GM12878 (cell line): ENCODE measurements at regions not wholly inside any gene's neighbourhood (a gene's known extent, or its start where the extent isn't known, plus 50 kb on each side); places are given as distances from the start of the nearest gene placed in this dataset.

Experiments
- BCL11A ChIP-seq: IDR thresholded peaks from 2 replicates; pipeline ENCODE4 v1.6.1; 2011; ENCODE audit warnings: low read depth, low read length
- BCLAF1 ChIP-seq: fragments of 450-650 bp; IDR thresholded peaks from 2 replicates; pipeline ENCODE4 v1.6.1; 2017; ENCODE audit warnings: antibody characterized with exemption, mild to moderate bottlenecking, moderate library complexity
- CHD1 ChIP-seq: IDR thresholded peaks from 2 replicates; pipeline ENCODE4 v1.6.1; 2012; ENCODE audit warnings: low read depth, low read length, improper control_type of control experiment
- CTCF ChIP-seq, 3 experiments: IDR thresholded peaks in 2 of 3; conservative IDR thresholded peaks in 1 of 3; 2 replicates each; pipeline ENCODE4 v1.5.1; 2011; ENCODE audit warnings: low read depth in 3 of 3, low read length in 3 of 3, mild to moderate bottlenecking in 3 of 3, control low read depth in 2 of 3, moderate library complexity in 2 of 3, inconsistent platforms in 1 of 3, mixed read lengths in 1 of 3; ENCODE audit not compliant: control insufficient read depth in 2 of 3, insufficient read depth in 1 of 3; ENCODE audit errors: extremely low read depth in 1 of 3
- EZH2 ChIP-seq: IDR thresholded peaks from 2 replicates; pipeline ENCODE4 v1.6.1; 2012; ENCODE audit warnings: low read depth, mild to moderate bottlenecking, control low read depth, inconsistent platforms, low read length, borderline replicate concordance; ENCODE audit not compliant: control insufficient read depth
- HCFC1 ChIP-seq: fragments of 150-350 bp; IDR thresholded peaks from 2 replicates; pipeline ENCODE4 v1.6.1; 2014; ENCODE audit warnings: low read length
- HDAC2 ChIP-seq: fragments of 200-600 bp; sonication (generic); IDR thresholded peaks from 2 replicates; pipeline ENCODE4 v1.6.1; 2017
- MAX ChIP-seq: IDR thresholded peaks from 2 replicates; pipeline ENCODE4 v1.6.1; 2012; ENCODE audit warnings: low read depth, low read length, improper control_type of control experiment
- MYC ChIP-seq: IDR thresholded peaks from 2 replicates; pipeline ENCODE4 v1.6.1; 2011; ENCODE audit warnings: mild to moderate bottlenecking, low read length, moderate library complexity, inconsistent platforms; ENCODE audit not compliant: insufficient read depth, insufficient replicate concordance, insufficient read length, severe bottlenecking
- SIN3A ChIP-seq: IDR thresholded peaks from 2 replicates; pipeline ENCODE4 v1.6.1; 2012; ENCODE audit warnings: low read depth, low read length, improper control_type of control experiment
- SMC3 ChIP-seq: IDR thresholded peaks from 2 replicates; pipeline ENCODE4 v1.6.1; 2011; ENCODE audit warnings: low read length, improper control_type of control experiment, borderline replicate concordance
- SUZ12 ChIP-seq: fragments of 200-600 bp; sonication (generic); IDR thresholded peaks from one replicate; pipeline ENCODE4 v1.6.1; 2018; ENCODE audit warnings: antibody characterized with exemption, mild to moderate bottlenecking; ENCODE audit not compliant: unreplicated experiment
- ZZZ3 ChIP-seq: IDR thresholded peaks from 2 replicates; pipeline ENCODE4 v1.6.1; 2011; ENCODE audit warnings: low read depth; ENCODE audit not compliant: control insufficient read depth, insufficient read length

- TF ChIP-seq CTCF (IDR thresholded peaks at IDR 0.05 in 2 of 3, conservative IDR thresholded peaks at IDR 0.05 in 1 of 3; ENCODE audit: control insufficient read depth in 2 of 3, extremely low read depth in 1 of 3, insufficient read depth in 1 of 3, low read depth in 3 of 3, low read length in 3 of 3) (no peak), SMC3 (no peak), MAX (no peak), EZH2 (no peak), HDAC2 (no peak), MYC (no peak), ZZZ3 (no peak), BCLAF1 (no peak), CHD1 (no peak), SUZ12 (no peak), BCL11A (no peak), SIN3A (no peak), HCFC1 (no peak)
These were observed 280.8 kb downstream of the CCDC85A start for GRCh38 chr2:56464613-56465012.
